ENCODE measurements at regions not wholly inside any gene's neighbourhood (a gene's known extent, or its start where the extent isn't known, plus 50 kb on each side); places are given as distances from the start of the nearest gene placed in this dataset.
"Not testable (repeated sequence)": the region's sequence is repeated elsewhere in the genome, so short reads cannot be mapped to it uniquely, and the experiment has no call there.

- ChIA-PET POLR2A (no interaction called here), CTCF (no interaction called here)
Measured at GRCh38 chr11:37449146-37449545, 851.1 kb upstream of the RAG2 start.

GRCh38 chr11:37442576-37442975 lies 844.5 kb upstream of the RAG2 start:
- Mint-ChIP-seq H3K36me3 (ENCODE audit: low read depth) (no peaks in the 10 kb centered on the region), H3K4me3 (no peak overlapping the region), H3K27ac (no peak overlapping the region), H3K4me1 (no peaks in the 10 kb centered on the region), H3K9me3 (ENCODE audit: low read depth) (no peaks in the 10 kb centered on the region), H3K27me3 (no peaks in the 10 kb centered on the region)
- ChIA-PET CTCF (no interaction called here), POLR2A (no interaction called here)
- ATAC-seq (no peak), DNase-seq (no peak)
- intact Hi-C loops (cut with DNase I, micrococcal nuclease): no loop called here

More at GRCh38 chr11:37449146-37449545, 851.1 kb upstream of the RAG2 start:
- no peak overlapping the region for H3K4me3 Mint-ChIP-seq
- no peaks in the 10 kb centered on the region for H3K4me1 Mint-ChIP-seq
- H3K27me3 Mint-ChIP-seq: no peaks in the 10 kb centered on the region
- H3K36me3 Mint-ChIP-seq (ENCODE audit: low read depth): no peaks in the 10 kb centered on the region
- H3K27ac Mint-ChIP-seq: no peak overlapping the region
- H3K9me3 Mint-ChIP-seq (ENCODE audit: low read depth): peaks cover 2% of the 10 kb centered on the region
- intact Hi-C loops (cut with DNase I, micrococcal nuclease): no loop called here
- DNase-seq (no peak), ATAC-seq (no peak)

- H3K27ac Mint-ChIP-seq; H3K4me1 Mint-ChIP-seq; intact Hi-C loops (cut with DNase I, micrococcal nuclease); H3K36me3 Mint-ChIP-seq (ENCODE audit: low read depth); H3K4me3 Mint-ChIP-seq; DNase-seq; ATAC-seq; H3K9me3 Mint-ChIP-seq (ENCODE audit: low read depth); POLR2A ChIA-PET; CTCF ChIA-PET; H3K27me3 Mint-ChIP-seq: not testable (repeated sequence)
Measured at GRCh38 chr11:37431633-37432230, 833.7 kb upstream of the RAG2 start.

GRCh38 chr11:37430966-37431632 lies 833.1 kb upstream of the RAG2 start:
- H3K36me3 Mint-ChIP-seq (ENCODE audit: low read depth); CTCF ChIA-PET; intact Hi-C loops (cut with DNase I, micrococcal nuclease); H3K9me3 Mint-ChIP-seq (ENCODE audit: low read depth); ATAC-seq; H3K27ac Mint-ChIP-seq; H3K4me3 Mint-ChIP-seq; DNase-seq; H3K4me1 Mint-ChIP-seq; POLR2A ChIA-PET; H3K27me3 Mint-ChIP-seq: not testable (repeated sequence)

GRCh38 chr11:37422511-37422910 lies 824.5 kb upstream of the RAG2 start:
- no peaks in the 10 kb centered on the region for H3K27me3 Mint-ChIP-seq
- ChIA-PET CTCF (no interaction called here), POLR2A (no interaction called here)
- no peak overlapping the region for H3K4me3 Mint-ChIP-seq
- no peak for ATAC-seq
- intact Hi-C loops (cut with DNase I, micrococcal nuclease): no loop called here
- H3K9me3 Mint-ChIP-seq (ENCODE audit: low read depth): peaks cover 17% of the 10 kb centered on the region
- no peaks in the 10 kb centered on the region for H3K4me1 Mint-ChIP-seq
- DNase-seq: no peak
- H3K36me3 Mint-ChIP-seq (ENCODE audit: low read depth): no peaks in the 10 kb centered on the region
- H3K27ac Mint-ChIP-seq: no peak overlapping the region

- DNase-seq: no peak
- Mint-ChIP-seq H3K36me3 (ENCODE audit: low read depth) (no peaks in the 10 kb centered on the region), H3K27me3 (no peaks in the 10 kb centered on the region), H3K27ac (no peak overlapping the region), H3K4me3 (no peak overlapping the region), H3K4me1 (no peaks in the 10 kb centered on the region), H3K9me3 (ENCODE audit: low read depth) (peaks cover 4% of the 10 kb centered on the region)
- intact Hi-C loops (cut with DNase I, micrococcal nuclease): no loop called here
- CTCF ChIA-PET: no interaction called here
- POLR2A ChIA-PET: no interaction called here
- ATAC-seq: no peak
Measured at GRCh38 chr11:37411289-37411688, 813.3 kb upstream of the RAG2 start.

- intact Hi-C loops (cut with DNase I, micrococcal nuclease): no loop called here
- Mint-ChIP-seq H3K9me3 (ENCODE audit: low read depth) (peaks cover 2% of the 10 kb centered on the region), H3K4me3 (no peak overlapping the region), H3K4me1 (no peaks in the 10 kb centered on the region), H3K27ac (no peak overlapping the region), H3K27me3 (no peaks in the 10 kb centered on the region), H3K36me3 (ENCODE audit: low read depth) (no peaks in the 10 kb centered on the region)
- ChIA-PET POLR2A (no interaction called here), CTCF (no interaction called here)
- ATAC-seq: no peak
- DNase-seq: no peak
Measured at GRCh38 chr11:37409124-37409523, 811.1 kb upstream of the RAG2 start.

- DNase-seq (no peak), ATAC-seq (no peak)
- CTCF ChIA-PET: no interaction called here
- intact Hi-C loops (cut with DNase I, micrococcal nuclease): no loop called here
- POLR2A ChIA-PET: no interaction called here
- Mint-ChIP-seq H3K27me3 (no peaks in the 10 kb centered on the region), H3K36me3 (ENCODE audit: low read depth) (no peaks in the 10 kb centered on the region), H3K4me1 (no peaks in the 10 kb centered on the region), H3K4me3 (no peak overlapping the region), H3K27ac (no peak overlapping the region), H3K9me3 (ENCODE audit: low read depth) (peaks cover 6% of the 10 kb centered on the region)
Measured at GRCh38 chr11:37407461-37407860, 809.4 kb upstream of the RAG2 start.

- ATAC-seq (no peak), DNase-seq (no peak)
- Mint-ChIP-seq H3K27ac (no peak overlapping the region), H3K36me3 (ENCODE audit: low read depth) (no peaks in the 10 kb centered on the region), H3K27me3 (no peaks in the 10 kb centered on the region), H3K4me1 (no peaks in the 10 kb centered on the region), H3K4me3 (no peak overlapping the region), H3K9me3 (ENCODE audit: low read depth) (peaks cover 6% of the 10 kb centered on the region)
- intact Hi-C loops (cut with DNase I, micrococcal nuclease): no loop called here
- POLR2A ChIA-PET: no interaction called here
- CTCF ChIA-PET: no interaction called here
Measured at GRCh38 chr11:37406651-37407050, 808.6 kb upstream of the RAG2 start.

- no peaks in the 10 kb centered on the region for H3K4me1 Mint-ChIP-seq
- H3K36me3 Mint-ChIP-seq (ENCODE audit: low read depth): no peaks in the 10 kb centered on the region
- H3K27me3 Mint-ChIP-seq: no peaks in the 10 kb centered on the region
- H3K9me3 Mint-ChIP-seq (ENCODE audit: low read depth): peaks cover 6% of the 10 kb centered on the region
- ChIA-PET CTCF (no interaction called here), POLR2A (no interaction called here)
- ATAC-seq: no peak
- H3K4me3 Mint-ChIP-seq: no peak overlapping the region
- intact Hi-C loops (cut with DNase I, micrococcal nuclease): no loop called here
- H3K27ac Mint-ChIP-seq: no peak overlapping the region
- no peak for DNase-seq
Measured at GRCh38 chr11:37404231-37404630, 806.2 kb upstream of the RAG2 start.

- H3K9me3 Mint-ChIP-seq (ENCODE audit: low read depth): peaks cover 6% of the 10 kb centered on the region
- no peaks in the 10 kb centered on the region for H3K4me1 Mint-ChIP-seq
- ChIA-PET POLR2A (no interaction called here), CTCF (no interaction called here)
- no peaks in the 10 kb centered on the region for H3K27me3 Mint-ChIP-seq
- H3K4me3 Mint-ChIP-seq: no peak overlapping the region
- H3K36me3 Mint-ChIP-seq (ENCODE audit: low read depth): no peaks in the 10 kb centered on the region
- no peak for ATAC-seq
- no peak for DNase-seq
- intact Hi-C loops (cut with DNase I, micrococcal nuclease): no loop called here
- H3K27ac Mint-ChIP-seq: no peak overlapping the region
Measured at GRCh38 chr11:37402663-37403062, 804.6 kb upstream of the RAG2 start.

- peaks cover 17% of the 10 kb centered on the region for H3K9me3 Mint-ChIP-seq (ENCODE audit: low read depth)
- ChIA-PET POLR2A (no interaction called here), CTCF (no interaction called here)
- no peaks in the 10 kb centered on the region for H3K36me3 Mint-ChIP-seq (ENCODE audit: low read depth)
- intact Hi-C loops (cut with DNase I, micrococcal nuclease): no loop called here
- no peaks in the 10 kb centered on the region for H3K4me1 Mint-ChIP-seq
- no peak overlapping the region for H3K4me3 Mint-ChIP-seq
- DNase-seq (no peak), ATAC-seq (no peak)
- no peaks in the 10 kb centered on the region for H3K27me3 Mint-ChIP-seq
- H3K27ac Mint-ChIP-seq: no peak overlapping the region
Measured at GRCh38 chr11:37394236-37394870, 796.3 kb upstream of the RAG2 start.
